ENCODE measurements at regions not wholly inside any gene's neighbourhood (a gene's known extent, or its start where the extent isn't known, plus 50 kb on each side); places are given as distances from the start of the nearest gene placed in this dataset.

GRCh38 chr6:104483225-104483834, 376.4 kb downstream of the HACE1 start:
- no peak for DNase-seq (ENCODE audit: low read depth, low spot score)
- dilution Hi-C loops (cut with MboI; ENCODE audit: extremely low pct_ligation_motif_present, low sequenced_read_pairs), result no loop called here
- H3K4me2 ChIP-seq (ENCODE audit: insufficient read depth, low read length), result no peak overlapping the region
- no peak overlapping the region for H2AFZ ChIP-seq (ENCODE audit: low read depth, low read length)
- H3K9me1 ChIP-seq (replicated peaks; ENCODE audit: control insufficient read depth, extremely low read depth, insufficient read depth, low read length), result no peaks in the 10 kb centered on the region
- ChIA-PET POLR2A (no interaction called here), CTCF (no interaction called here)
- TF ChIP-seq EZH2 (IDR thresholded peaks at IDR 0.05; ENCODE audit: borderline replicate concordance, low read depth, low read length, severe bottlenecking), result no peak
- no peak for TF ChIP-seq MYC (IDR thresholded peaks at IDR 0.05; ENCODE audit: low read depth, low read length)
- TF ChIP-seq GATA2 (IDR thresholded peaks at IDR 0.05; ENCODE audit: insufficient read depth, insufficient read length, low read depth, low read length), result no peak
- TF ChIP-seq FOS (IDR thresholded peaks at IDR 0.05; ENCODE audit: borderline replicate concordance, insufficient read depth, low read length), result no peak
- H3K4me1 ChIP-seq (ENCODE audit: control insufficient read depth, extremely low read depth, insufficient read depth, low read length), result no peaks in the 10 kb centered on the region
- no peak for FAIRE-seq
- peaks cover 1 to 8% of the 10 kb centered on the region in 2 experiments for H3K27me3 ChIP-seq (ENCODE audit: control insufficient read depth in 2 of 2, insufficient read depth in 2 of 2, low read length in 2 of 2)
- H3K9ac ChIP-seq (replicated peaks; ENCODE audit: extremely low read depth, insufficient read depth, low read length), result no peak overlapping the region
- intact Hi-C loops (cut with micrococcal nuclease), result no loop called here
- no peaks in the 10 kb centered on the region for H3K36me3 ChIP-seq (ENCODE audit: control insufficient read depth in 2 of 2, extremely low read depth in 1 of 2, insufficient read depth in 2 of 2, low read length in 2 of 2)
- H3K9me3 ChIP-seq (replicated peaks; ENCODE audit: control insufficient read depth, insufficient read depth, low read length), result no peaks in the 10 kb centered on the region
- no peak overlapping the region for H3K4me3 ChIP-seq (replicated peaks in 1 of 3; ENCODE audit: insufficient read depth in 1 of 3, low read depth in 1 of 3, low read length in 3 of 3)
- no peaks in the 10 kb centered on the region for H3K79me2 ChIP-seq (ENCODE audit: control insufficient read depth, insufficient read depth, low read length)
- no peak overlapping the region for H3K27ac ChIP-seq (ENCODE audit: insufficient read depth, low read depth, low read length)
- BruUV-seq (replicated peaks), result no TSS peak
- H4K20me1 ChIP-seq (replicated peaks; ENCODE audit: control insufficient read depth, extremely low read depth, insufficient read depth, low read length), result no peaks in the 10 kb centered on the region

- no TSS peak for BruUV-seq (replicated peaks)
- POLR2A ChIA-PET, result no interaction called here
- dilution Hi-C loops (cut with MboI; ENCODE audit: extremely low pct_ligation_motif_present, low sequenced_read_pairs), result no loop called here
Measured at GRCh38 chr6:104477569-104477968, 382.1 kb downstream of the HACE1 start.

More at GRCh38 chr6:104477569-104477968, 382.1 kb downstream of the HACE1 start:
- Histone ChIP-seq H4K20me1 (replicated peaks; ENCODE audit: control insufficient read depth, extremely low read depth, insufficient read depth, low read length) (no peaks in the 10 kb centered on the region), H3K9ac (replicated peaks; ENCODE audit: extremely low read depth, insufficient read depth, low read length) (no peak overlapping the region), H3K79me2 (ENCODE audit: control insufficient read depth, insufficient read depth, low read length) (no peaks in the 10 kb centered on the region), H3K4me1 (ENCODE audit: control insufficient read depth, extremely low read depth, insufficient read depth, low read length) (no peaks in the 10 kb centered on the region), H3K27me3 (ENCODE audit: control insufficient read depth in 2 of 2, insufficient read depth in 2 of 2, low read length in 2 of 2) (peaks cover 3 to 11% of the 10 kb centered on the region in 2 experiments), H3K9me3 (replicated peaks; ENCODE audit: control insufficient read depth, insufficient read depth, low read length) (no peaks in the 10 kb centered on the region), H3K36me3 (ENCODE audit: control insufficient read depth in 2 of 2, extremely low read depth in 1 of 2, insufficient read depth in 2 of 2, low read length in 2 of 2) (no peaks in the 10 kb centered on the region), H3K4me2 (ENCODE audit: insufficient read depth, low read length) (no peak overlapping the region), H3K27ac (ENCODE audit: insufficient read depth, low read depth, low read length) (no peak overlapping the region), H2AFZ (ENCODE audit: low read depth, low read length) (no peak overlapping the region), H3K4me3 (replicated peaks in 1 of 3; ENCODE audit: insufficient read depth in 1 of 3, low read depth in 1 of 3, low read length in 3 of 3) (no peak overlapping the region), H3K9me1 (replicated peaks; ENCODE audit: control insufficient read depth, extremely low read depth, insufficient read depth, low read length) (no peaks in the 10 kb centered on the region)
- DNase-seq (ENCODE audit: low read depth, low spot score), result no peak
- TF ChIP-seq GATA2 (IDR thresholded peaks at IDR 0.05; ENCODE audit: insufficient read depth, insufficient read length, low read depth, low read length) (no peak), MYC (IDR thresholded peaks at IDR 0.05; ENCODE audit: low read depth, low read length) (no peak), JUN (IDR thresholded peaks at IDR 0.05; ENCODE audit: borderline replicate concordance, insufficient read depth, insufficient read length, low read depth) (no peak), FOS (IDR thresholded peaks at IDR 0.05; ENCODE audit: borderline replicate concordance, insufficient read depth, low read length) (no peak), MAX (IDR thresholded peaks at IDR 0.05; ENCODE audit: insufficient read depth, insufficient read length) (no peak), EZH2 (IDR thresholded peaks at IDR 0.05; ENCODE audit: borderline replicate concordance, low read depth, low read length, severe bottlenecking) (no peak), POLR2A (IDR thresholded peaks at IDR 0.05; ENCODE audit: low read depth, low read length) (no peak), POLR2AphosphoS5 (IDR thresholded peaks at IDR 0.05; ENCODE audit: insufficient read depth, low read depth, low read length) (no peak), CTCF (IDR thresholded peaks at IDR 0.05; ENCODE audit: extremely low read depth in 1 of 2, insufficient read depth in 1 of 2, low read depth in 1 of 2, low read length in 2 of 2) (no peak)
- no peak for FAIRE-seq
- intact Hi-C loops (cut with micrococcal nuclease), result no loop called here
- CTCF ChIA-PET, result no interaction called here

Data from endothelial cell of umbilical vein (primary cell).